Psoas muscle (tissue), 7 donors: ENCODE measurements at regions not wholly inside any gene's neighbourhood (a gene's known extent, or its start where the extent isn't known, plus 50 kb on each side); places are given as distances from the start of the nearest gene placed in this dataset.

Source experiments
- ATAC-seq, 4 donors: fragments of 200-7000 bp; cut with Tn5 transposase; one replicate each; pipeline ENCODE4 v1.9.1; 2020; ENCODE audit warnings: moderate library complexity in 3 of 4, mild to moderate bottlenecking in 2 of 4
- DNase-seq, 2 donors: peaks; one replicate each; pipeline ENCODE4 v3.0.0-alpha.2; 2020
- H3K27ac ChIP-seq: fragments of 200-600 bp; one replicate; pipeline ENCODE4 v1.8.0; 2022
- H3K27me3 ChIP-seq, 3 donors: fragments of 200-600 bp in 1 of 3; one replicate each; pipeline versions ENCODE4 v1.6.1 to v1.8.0; 2013 to 2022; ENCODE audit warnings: low read length in 2 of 3, mild to moderate bottlenecking in 2 of 3, moderate library complexity in 1 of 3; ENCODE audit not compliant: insufficient read depth in 3 of 3
- H3K36me3 ChIP-seq, 2 donors: fragments of 200-600 bp in 1 of 2; one replicate each; pipeline versions ENCODE4 v1.6.1 to v1.8.0; 2013 to 2022; ENCODE audit warnings: low read depth in 1 of 2, mild to moderate bottlenecking in 1 of 2, moderate library complexity in 1 of 2; ENCODE audit not compliant: insufficient read depth in 1 of 2
- H3K4me1 ChIP-seq: fragments of 200-600 bp; one replicate; pipeline ENCODE4 v1.8.0; 2022
- H3K4me3 ChIP-seq: fragments of 200-600 bp; one replicate; pipeline ENCODE4 v1.8.0; 2022; ENCODE audit warnings: mild to moderate bottlenecking
- H3K9me3 ChIP-seq: fragments of 200-600 bp; one replicate; pipeline ENCODE4 v1.8.0; 2022
- WGBS, 3 donors: extraction: QIAGEN DNeasy Blood & Tissue Kit; methylation state at CpG; one replicate each; pipeline versions ENCODE4 v1.1.6 to v1.1.7; 2013; 5-methylcytosine and 5-hydroxymethylcytosine counted together
- intact Hi-C, 2 donors: fragments of 100-400 bp; cut with DNase I; formaldehyde crosslinking; loops; one replicate each; pipeline versions ENCODE4 v1.11.0 to v1.14.2; 2022
- TF ChIP-seq, protein P1 (sequence below): fragments of 200-600 bp; IDR thresholded peaks from one replicate; pipeline ENCODE4 v1.8.0; 2022; ENCODE audit warnings: antibody characterized with exemption
- donor health status: healthy with polysubstance abuse.
- donor health status: DM: no; HTN: no; CAD: no; lungs with moderate emphysema.
- donor health status: Bipolar disorder and iron deficiency.
- donor health status: healthy.
- donor health status: DM: yes; HTN: yes; CAD: no.
- donor health status: DM: no; HTN: no; CAD: no.
- donor health status: DM: yes; HTN: yes; CAD: no.

DNA sequence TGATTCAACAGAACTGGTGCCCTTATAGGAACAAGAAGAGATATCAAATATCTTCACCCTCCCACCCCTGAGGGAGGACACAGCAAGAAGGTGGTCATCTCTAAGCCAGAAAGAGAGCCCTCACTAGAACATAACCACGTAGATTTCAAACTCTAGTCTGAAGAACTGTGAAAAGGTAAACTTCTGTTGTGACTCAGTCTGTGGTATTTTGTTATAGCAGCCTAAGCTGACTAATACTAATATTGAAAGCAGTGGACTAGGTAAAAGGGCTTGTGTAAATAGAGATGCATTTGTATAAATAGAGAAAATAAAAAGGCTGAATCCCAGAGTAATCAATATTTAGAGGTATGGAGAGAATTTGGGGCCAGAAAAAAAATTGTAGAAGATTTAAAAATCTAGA lies 157.6 kb upstream of the CCNH start:
- H3K9me3 ChIP-seq, result no peaks in the 10 kb centered on the region
- no peaks in the 10 kb centered on the region for H3K4me1 ChIP-seq
- intact Hi-C loops, result no loop called here
- ATAC-seq (no peak), DNase-seq (no peak)
- TF ChIP-seq, protein P1, sequence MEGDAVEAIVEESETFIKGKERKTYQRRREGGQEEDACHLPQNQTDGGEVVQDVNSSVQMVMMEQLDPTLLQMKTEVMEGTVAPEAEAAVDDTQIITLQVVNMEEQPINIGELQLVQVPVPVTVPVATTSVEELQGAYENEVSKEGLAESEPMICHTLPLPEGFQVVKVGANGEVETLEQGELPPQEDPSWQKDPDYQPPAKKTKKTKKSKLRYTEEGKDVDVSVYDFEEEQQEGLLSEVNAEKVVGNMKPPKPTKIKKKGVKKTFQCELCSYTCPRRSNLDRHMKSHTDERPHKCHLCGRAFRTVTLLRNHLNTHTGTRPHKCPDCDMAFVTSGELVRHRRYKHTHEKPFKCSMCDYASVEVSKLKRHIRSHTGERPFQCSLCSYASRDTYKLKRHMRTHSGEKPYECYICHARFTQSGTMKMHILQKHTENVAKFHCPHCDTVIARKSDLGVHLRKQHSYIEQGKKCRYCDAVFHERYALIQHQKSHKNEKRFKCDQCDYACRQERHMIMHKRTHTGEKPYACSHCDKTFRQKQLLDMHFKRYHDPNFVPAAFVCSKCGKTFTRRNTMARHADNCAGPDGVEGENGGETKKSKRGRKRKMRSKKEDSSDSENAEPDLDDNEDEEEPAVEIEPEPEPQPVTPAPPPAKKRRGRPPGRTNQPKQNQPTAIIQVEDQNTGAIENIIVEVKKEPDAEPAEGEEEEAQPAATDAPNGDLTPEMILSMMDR, result no peak
- no peak overlapping the region for H3K4me3 ChIP-seq
- H3K27me3 ChIP-seq, result no peaks in the 10 kb centered on the region
- H3K27ac ChIP-seq, result no peak overlapping the region
- WGBS, 3 donors, result 78 to 84% (median 80%) methylated on average over 1 of the region's 1 CpG
- H3K36me3 ChIP-seq, result no peaks in the 10 kb centered on the region

DNA sequence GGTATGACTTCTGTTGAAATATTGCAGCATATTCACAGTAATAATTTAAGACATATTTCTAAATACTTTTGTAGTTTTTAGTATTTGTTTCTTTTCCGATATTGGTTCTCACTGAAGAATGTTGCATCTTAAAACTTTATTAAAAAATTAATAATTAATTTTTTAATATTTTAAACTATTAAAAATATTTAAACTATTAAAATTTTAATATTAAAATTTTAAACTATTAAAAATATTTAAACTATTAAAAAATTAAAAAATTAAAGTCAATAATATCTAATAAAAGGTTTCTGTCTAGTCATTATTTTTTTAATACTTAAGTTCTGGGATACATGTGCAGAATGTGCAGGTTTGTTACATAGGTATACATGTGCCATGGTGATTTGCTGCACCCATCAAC lies 149.3 kb upstream of the CCNH start:
- TF ChIP-seq, protein P1, result no peak
- DNase-seq, result no peak
- Histone ChIP-seq H3K4me3 (no peak overlapping the region), H3K27ac (no peak overlapping the region), H3K27me3 (no peaks in the 10 kb centered on the region), H3K9me3 (no peaks in the 10 kb centered on the region), H3K4me1 (no peaks in the 10 kb centered on the region), H3K36me3 (no peaks in the 10 kb centered on the region)
- ATAC-seq, result no peak
- intact Hi-C loops, result no loop called here
- WGBS, 3 donors, result 96 to 98% (median 98%) methylated on average over 1 of the region's 1 CpG

DNA sequence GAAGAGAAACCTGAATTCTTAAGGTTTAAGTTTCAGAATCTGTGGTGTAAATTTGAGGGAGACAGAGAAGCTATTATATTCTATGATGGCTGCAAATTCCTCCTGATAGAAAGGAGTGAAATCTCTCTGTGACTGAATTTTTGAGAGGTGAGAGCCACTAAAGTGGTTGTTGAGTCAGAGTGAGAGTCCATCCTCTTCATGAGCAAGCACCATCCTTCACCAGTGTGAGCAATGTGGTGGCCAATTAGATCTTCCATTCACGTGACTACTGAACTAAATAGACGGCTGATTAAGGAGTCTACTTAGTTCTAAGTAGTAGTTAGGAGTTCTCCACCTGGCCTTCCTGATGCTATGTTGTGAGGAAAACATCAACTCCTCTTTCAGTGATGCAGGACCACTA lies 147.8 kb upstream of the CCNH start:
- no peak for ATAC-seq
- WGBS, 3 donors, result 76 to 86% (median 80%) methylated on average over 2 of the region's 2 CpGs

DNA sequence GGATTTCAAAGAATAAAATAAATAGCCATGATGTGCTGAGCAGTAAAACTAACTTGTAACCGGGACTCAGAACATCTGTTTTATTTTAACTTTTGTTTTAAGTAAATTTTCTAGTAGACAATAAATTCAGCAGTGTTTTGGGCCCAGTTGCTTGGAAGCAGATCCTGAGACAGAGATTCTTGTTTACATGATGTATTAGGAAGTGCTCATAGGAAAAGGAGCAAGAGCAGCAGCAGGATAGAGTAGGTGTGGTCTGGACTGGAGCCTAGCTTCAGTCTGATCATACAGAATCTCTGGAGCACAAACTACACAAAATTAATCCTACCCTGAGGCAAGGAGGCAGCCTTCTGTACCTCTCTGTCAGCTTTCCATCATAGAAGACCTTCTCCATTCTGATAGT lies 139.2 kb upstream of the CCNH start:
- Histone ChIP-seq H3K4me1 (no peaks in the 10 kb centered on the region), H3K4me3 (no peak overlapping the region), H3K9me3 (no peaks in the 10 kb centered on the region), H3K27ac (no peak overlapping the region), H3K36me3 (no peaks in the 10 kb centered on the region), H3K27me3 (no peaks in the 10 kb centered on the region)
- intact Hi-C loops, result no loop called here
- 38 to 55% (median 48%) methylated on average over 1 of the region's 1 CpG for WGBS, 3 donors
- TF ChIP-seq, protein P1, result no peak
- no peak for ATAC-seq
- no peak for DNase-seq

More for the DNA sequence above, 147.8 kb upstream of the CCNH start:
- H3K36me3 ChIP-seq, result no peaks in the 10 kb centered on the region
- H3K27me3 ChIP-seq, result no peaks in the 10 kb centered on the region
- no peak for DNase-seq
- no peaks in the 10 kb centered on the region for H3K4me1 ChIP-seq
- H3K4me3 ChIP-seq, result no peak overlapping the region
- H3K27ac ChIP-seq, result no peak overlapping the region
- intact Hi-C loops, result no loop called here
- TF ChIP-seq, protein P1, result no peak
- no peaks in the 10 kb centered on the region for H3K9me3 ChIP-seq

DNA sequence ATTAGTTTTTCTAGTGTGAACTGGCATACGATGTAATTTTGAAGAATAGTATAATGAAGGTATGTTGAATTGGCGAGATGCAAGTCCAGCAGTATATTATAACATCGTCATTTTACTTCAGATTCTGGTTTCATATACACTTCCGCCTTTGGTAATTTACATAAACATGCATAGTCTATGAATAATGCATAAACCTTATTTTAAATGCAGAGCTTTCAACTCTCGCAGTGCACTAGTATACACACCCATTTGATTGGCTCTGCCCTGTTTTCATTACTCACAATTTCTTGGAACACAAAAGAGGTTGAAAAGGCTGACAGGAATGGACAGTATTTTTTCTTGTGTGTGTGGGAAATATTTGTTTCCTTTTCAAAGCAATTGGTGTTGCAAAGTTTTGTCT lies 128.9 kb upstream of the CCNH start:
- H3K36me3 ChIP-seq, result no peaks in the 10 kb centered on the region
- H3K4me1 ChIP-seq, result no peaks in the 10 kb centered on the region
- 71 to 77% (median 74%) methylated on average over 5 of the region's 5 CpGs for WGBS, 3 donors
- H3K27ac ChIP-seq, result no peak overlapping the region
- intact Hi-C loops, result no loop called here
- no peak overlapping the region for H3K4me3 ChIP-seq
- TF ChIP-seq, protein P1, result no peak
- ATAC-seq, result no peak
- no peaks in the 10 kb centered on the region for H3K27me3 ChIP-seq
- no peaks in the 10 kb centered on the region for H3K9me3 ChIP-seq
- no peak for DNase-seq
